ENCODE measurements at regions not wholly inside any gene's neighbourhood (a gene's known extent, or its start where the extent isn't known, plus 50 kb on each side); places are given as distances from the start of the nearest gene placed in this dataset.

- H3K9me3 ChIP-seq, result no peaks in the 10 kb centered on the region
- H3K4me3 ChIP-seq (ENCODE audit: low read depth, low read length), result no peak overlapping the region
- Mint-ChIP-seq H3K4me1 (ENCODE audit: low read depth, unreplicated experiment) (no peaks in the 10 kb centered on the region), H3K27ac (ENCODE audit: unreplicated experiment) (no peak overlapping the region), H3K9me3 (ENCODE audit: unreplicated experiment) (no peaks in the 10 kb centered on the region), H3K4me3 (ENCODE audit: unreplicated experiment) (no peak overlapping the region), H3K36me3 (ENCODE audit: insufficient read depth, unreplicated experiment) (no peaks in the 10 kb centered on the region), H3K27me3 (ENCODE audit: insufficient read depth, unreplicated experiment) (peaks cover 13% of the 10 kb centered on the region)
- H3K36me3 ChIP-seq (ENCODE audit: control insufficient read depth, insufficient read depth, low read length), result no peaks in the 10 kb centered on the region
- POLR2A ChIA-PET, result no interaction called here
- CTCF ChIA-PET, result no interaction called here
- H3K4me1 ChIP-seq, result no peaks in the 10 kb centered on the region
- no peaks in the 10 kb centered on the region for H3K27me3 ChIP-seq (replicated peaks; ENCODE audit: control insufficient read depth, insufficient read depth, low read length)
- intact Hi-C loops (cut with micrococcal nuclease; ENCODE audit: unreplicated experiment), result no loop called here
- DNase-seq, result no peak
- BruUV-seq (replicated peaks), result no TSS peak
- TF ChIP-seq, protein P1, sequence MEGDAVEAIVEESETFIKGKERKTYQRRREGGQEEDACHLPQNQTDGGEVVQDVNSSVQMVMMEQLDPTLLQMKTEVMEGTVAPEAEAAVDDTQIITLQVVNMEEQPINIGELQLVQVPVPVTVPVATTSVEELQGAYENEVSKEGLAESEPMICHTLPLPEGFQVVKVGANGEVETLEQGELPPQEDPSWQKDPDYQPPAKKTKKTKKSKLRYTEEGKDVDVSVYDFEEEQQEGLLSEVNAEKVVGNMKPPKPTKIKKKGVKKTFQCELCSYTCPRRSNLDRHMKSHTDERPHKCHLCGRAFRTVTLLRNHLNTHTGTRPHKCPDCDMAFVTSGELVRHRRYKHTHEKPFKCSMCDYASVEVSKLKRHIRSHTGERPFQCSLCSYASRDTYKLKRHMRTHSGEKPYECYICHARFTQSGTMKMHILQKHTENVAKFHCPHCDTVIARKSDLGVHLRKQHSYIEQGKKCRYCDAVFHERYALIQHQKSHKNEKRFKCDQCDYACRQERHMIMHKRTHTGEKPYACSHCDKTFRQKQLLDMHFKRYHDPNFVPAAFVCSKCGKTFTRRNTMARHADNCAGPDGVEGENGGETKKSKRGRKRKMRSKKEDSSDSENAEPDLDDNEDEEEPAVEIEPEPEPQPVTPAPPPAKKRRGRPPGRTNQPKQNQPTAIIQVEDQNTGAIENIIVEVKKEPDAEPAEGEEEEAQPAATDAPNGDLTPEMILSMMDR (IDR thresholded peaks at IDR 0.05; ENCODE audit: insufficient read depth in 1 of 2, low read depth in 1 of 2, low read length in 1 of 2, severe bottlenecking in 1 of 2, unreplicated experiment in 1 of 2), result no peak
Measured at GRCh38 chr2:129319422-129319717, 660.1 kb upstream of the RAB6C start.

DNA sequence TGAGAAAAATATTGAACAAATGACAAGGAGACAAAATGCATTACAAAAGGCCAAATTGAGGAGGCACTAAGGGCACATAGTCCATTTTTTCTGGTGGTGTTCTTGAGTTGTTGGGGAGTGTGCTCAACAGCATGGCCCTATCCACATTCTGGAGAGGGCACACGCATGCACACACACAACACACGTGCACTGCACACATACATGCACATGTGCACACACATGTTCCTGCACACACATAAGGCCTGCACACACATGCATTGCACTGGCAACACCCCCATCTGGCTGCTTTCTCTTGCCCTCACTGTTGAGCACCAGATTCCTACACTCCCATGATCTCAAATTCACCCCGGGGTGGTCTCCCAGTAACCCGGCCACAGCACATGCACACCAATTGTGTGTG, 659.2 kb upstream of the RAB6C start:
- no peak overlapping the region for H3K4me3 Mint-ChIP-seq (ENCODE audit: unreplicated experiment)
- no peak for DNase-seq
- Histone ChIP-seq H3K9me3 (no peaks in the 10 kb centered on the region), H3K27me3 (replicated peaks; ENCODE audit: control insufficient read depth, insufficient read depth, low read length) (no peaks in the 10 kb centered on the region), H3K4me1 (no peaks in the 10 kb centered on the region), H3K36me3 (ENCODE audit: control insufficient read depth, insufficient read depth, low read length) (no peaks in the 10 kb centered on the region), H3K4me3 (ENCODE audit: low read depth, low read length) (no peak overlapping the region)
- no peaks in the 10 kb centered on the region for H3K9me3 Mint-ChIP-seq (ENCODE audit: unreplicated experiment)
- BruUV-seq (replicated peaks), result no TSS peak
- no peaks in the 10 kb centered on the region for H3K36me3 Mint-ChIP-seq (ENCODE audit: insufficient read depth, unreplicated experiment)
- no peak overlapping the region for H3K27ac Mint-ChIP-seq (ENCODE audit: unreplicated experiment)
- no peaks in the 10 kb centered on the region for H3K4me1 Mint-ChIP-seq (ENCODE audit: low read depth, unreplicated experiment)
- ChIA-PET POLR2A (no interaction called here), CTCF (no interaction called here)
- TF ChIP-seq, protein P1 (IDR thresholded peaks at IDR 0.05; ENCODE audit: insufficient read depth in 1 of 2, low read depth in 1 of 2, low read length in 1 of 2, severe bottlenecking in 1 of 2, unreplicated experiment in 1 of 2), result no peak
- H3K27me3 Mint-ChIP-seq (ENCODE audit: insufficient read depth, unreplicated experiment), result peaks cover 13% of the 10 kb centered on the region
- intact Hi-C loops (cut with micrococcal nuclease; ENCODE audit: unreplicated experiment), result no loop called here

DNA sequence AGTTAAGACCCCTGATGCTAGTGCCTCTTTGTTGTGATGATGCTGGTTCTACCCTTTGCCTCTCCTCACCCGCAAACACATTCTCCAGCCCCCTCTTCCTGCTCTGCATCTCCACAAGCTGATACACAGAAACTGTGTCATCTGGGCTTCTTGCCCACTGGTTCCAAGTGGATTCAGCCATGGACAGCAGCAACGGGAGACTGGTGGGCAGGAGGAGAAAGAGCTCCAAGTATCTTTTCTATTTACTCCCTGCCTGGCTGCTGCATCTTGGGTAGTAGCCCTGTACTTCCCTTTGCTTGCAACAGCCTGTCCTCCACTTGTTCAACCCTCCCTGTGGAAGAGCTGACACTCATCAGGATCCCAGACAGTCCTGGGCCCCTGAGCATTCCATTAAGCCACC, 655.1 kb upstream of the RAB6C start:
- intact Hi-C loops (cut with micrococcal nuclease; ENCODE audit: unreplicated experiment), result no loop called here
- Histone ChIP-seq H3K4me3 (ENCODE audit: low read depth, low read length) (no peak overlapping the region), H3K4me1 (no peaks in the 10 kb centered on the region), H3K27me3 (replicated peaks; ENCODE audit: control insufficient read depth, insufficient read depth, low read length) (no peaks in the 10 kb centered on the region), H3K9me3 (no peaks in the 10 kb centered on the region), H3K36me3 (ENCODE audit: control insufficient read depth, insufficient read depth, low read length) (no peaks in the 10 kb centered on the region)
- DNase-seq, result no peak
- ChIA-PET CTCF (no interaction called here), POLR2A (no interaction called here)
- Mint-ChIP-seq H3K27ac (ENCODE audit: unreplicated experiment) (no peak overlapping the region), H3K36me3 (ENCODE audit: insufficient read depth, unreplicated experiment) (no peaks in the 10 kb centered on the region), H3K27me3 (ENCODE audit: insufficient read depth, unreplicated experiment) (peaks cover 17% of the 10 kb centered on the region), H3K4me1 (ENCODE audit: low read depth, unreplicated experiment) (no peaks in the 10 kb centered on the region), H3K4me3 (ENCODE audit: unreplicated experiment) (no peak overlapping the region), H3K9me3 (ENCODE audit: unreplicated experiment) (no peaks in the 10 kb centered on the region)
- BruUV-seq (replicated peaks), result no TSS peak
- TF ChIP-seq, protein P1 (IDR thresholded peaks at IDR 0.05; ENCODE audit: insufficient read depth in 1 of 2, low read depth in 1 of 2, low read length in 1 of 2, severe bottlenecking in 1 of 2, unreplicated experiment in 1 of 2), result no peak

Measured in Caco-2 (cell line).